GM12872 (cell line): ENCODE measurements at regions not wholly inside any gene's neighbourhood (a gene's known extent, or its start where the extent isn't known, plus 50 kb on each side); places are given as distances from the start of the nearest gene placed in this dataset.

Experiments used
- CTCF ChIP-seq: IDR thresholded peaks from 3 replicates; pipeline ENCODE4 v1.5.1; 2011; ENCODE audit warnings: low read depth, mild to moderate bottlenecking, low read length, moderate library complexity; ENCODE audit not compliant: insufficient read depth

- peak; percentile 78 for TF ChIP-seq CTCF
Measured at GRCh38 chr17:6913608-6914443, 82.0 kb upstream of the ALOX12 start.

DNA sequence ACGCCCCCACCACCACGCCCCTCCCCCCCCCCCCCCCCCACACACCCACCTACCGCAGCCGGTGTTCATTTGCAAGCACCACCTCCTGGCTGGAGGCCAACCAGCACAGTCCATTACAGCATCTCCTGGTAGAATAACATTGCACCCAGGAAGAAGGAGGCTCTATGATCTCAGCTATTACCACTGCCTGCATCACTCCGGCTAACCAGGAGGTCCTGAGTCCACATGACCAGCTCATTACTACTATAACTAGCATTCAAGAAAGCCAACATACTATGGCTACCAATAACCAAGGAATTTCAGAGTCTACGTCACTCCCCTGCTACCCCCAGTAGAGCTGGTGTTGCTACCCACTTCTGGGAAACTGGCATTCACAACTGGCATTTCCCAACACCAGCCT lies 81.1 kb upstream of the ALOX12 start:
- no peak for TF ChIP-seq CTCF

- TF ChIP-seq CTCF = no peak
Measured at GRCh38 chr17:6915620-6916019, 80.2 kb upstream of the ALOX12 start.

GRCh38 chr17:6919158-6919557 lies 76.7 kb upstream of the ALOX12 start:
- TF ChIP-seq CTCF = no peak

- TF ChIP-seq CTCF = no peak
Measured at GRCh38 chr17:6923385-6923784, 72.5 kb upstream of the ALOX12 start.

DNA sequence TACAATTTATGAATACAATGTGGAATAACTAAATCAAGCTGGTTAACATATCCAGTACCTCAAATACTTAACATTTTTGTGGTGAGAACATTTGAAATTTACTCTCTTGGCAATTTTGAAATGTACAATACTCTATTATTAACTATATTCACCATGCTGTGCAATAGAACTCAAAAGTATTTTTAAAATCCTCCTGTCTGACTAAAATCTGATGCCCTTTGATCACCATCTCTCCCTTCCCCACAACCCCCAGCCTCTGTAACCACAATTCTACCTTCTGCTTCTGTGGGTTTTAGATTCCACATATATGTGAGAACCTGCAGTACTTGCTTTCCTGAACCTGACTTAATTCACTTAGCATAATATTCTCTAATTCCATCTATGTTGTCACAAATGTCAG lies 71.6 kb upstream of the ALOX12 start:
- no peak for TF ChIP-seq CTCF

- TF ChIP-seq CTCF = no peak
Measured at GRCh38 chr17:6926667-6927066, 69.2 kb upstream of the ALOX12 start.
